GM21381 (cell line): ENCODE measurements at regions not wholly inside any gene's neighbourhood (a gene's known extent, or its start where the extent isn't known, plus 50 kb on each side); places are given as distances from the start of the nearest gene placed in this dataset.
"Not testable (repeated sequence)": the region's sequence is repeated elsewhere in the genome, so short reads cannot be mapped to it uniquely, and the experiment has no call there.

Experiments used
- ATAC-seq: cut with Tn5 transposase; IDR thresholded peaks from one replicate; pipeline ENCODE4 v1.9.1; 2021; ENCODE audit warnings: mild to moderate bottlenecking, moderate library complexity; ENCODE audit not compliant: unreplicated experiment

- ATAC-seq = no peak
Measured at GRCh38 chr10:57353403-57354003, 914.2 kb downstream of the IPMK start.

GRCh38 chr10:57351076-57351475, 916.6 kb downstream of the IPMK start:
- ATAC-seq = no peak

GRCh38 chr10:57341294-57341693, 926.4 kb downstream of the IPMK start:
- ATAC-seq = no peak

- ATAC-seq = no peak
Measured at GRCh38 chr10:57338823-57339558, 928.7 kb downstream of the IPMK start.

- no peak for ATAC-seq
Measured at GRCh38 chr10:57336865-57337264, 930.8 kb downstream of the IPMK start.

- no peak for ATAC-seq
Measured at GRCh38 chr10:57336341-57336740, 931.4 kb downstream of the IPMK start.

GRCh38 chr10:57334523-57334922, 933.2 kb downstream of the IPMK start:
- no peak for ATAC-seq

GRCh38 chr10:57333880-57334279, 933.8 kb downstream of the IPMK start:
- ATAC-seq = no peak

- ATAC-seq = not testable (repeated sequence)
Measured at GRCh38 chr10:57321400-57321854, 946.3 kb downstream of the IPMK start.

GRCh38 chr10:57320416-57320815, 947.3 kb downstream of the IPMK start:
- ATAC-seq = no peak

- ATAC-seq = no peak
Measured at GRCh38 chr10:57314046-57314445, 953.0 kb upstream of the ZWINT start.

GRCh38 chr10:57303566-57303965, 942.5 kb upstream of the ZWINT start:
- no peak for ATAC-seq

GRCh38 chr10:57300718-57301117, 939.7 kb upstream of the ZWINT start:
- no peak for ATAC-seq

GRCh38 chr10:57294698-57295097, 933.6 kb upstream of the ZWINT start:
- ATAC-seq = no peak

- ATAC-seq = no peak
Measured at GRCh38 chr10:57288754-57289153, 927.7 kb upstream of the ZWINT start.

- no peak for ATAC-seq
Measured at GRCh38 chr10:57262892-57263291, 901.8 kb upstream of the ZWINT start.

GRCh38 chr10:57260175-57260574, 899.1 kb upstream of the ZWINT start:
- no peak for ATAC-seq

GRCh38 chr10:57249615-57250281, 888.7 kb upstream of the ZWINT start:
- ATAC-seq = no peak

GRCh38 chr10:57247271-57247670, 886.2 kb upstream of the ZWINT start:
- ATAC-seq = no peak

GRCh38 chr10:57225920-57226319, 864.9 kb upstream of the ZWINT start:
- no peak for ATAC-seq

- ATAC-seq = no peak
Measured at GRCh38 chr10:57224811-57225210, 863.8 kb upstream of the ZWINT start.

- no peak for ATAC-seq
Measured at GRCh38 chr10:57222603-57223002, 861.5 kb upstream of the ZWINT start.
